ENCODE measurements at regions not wholly inside any gene's neighbourhood (a gene's known extent, or its start where the extent isn't known, plus 50 kb on each side); places are given as distances from the start of the nearest gene placed in this dataset.

DNA sequence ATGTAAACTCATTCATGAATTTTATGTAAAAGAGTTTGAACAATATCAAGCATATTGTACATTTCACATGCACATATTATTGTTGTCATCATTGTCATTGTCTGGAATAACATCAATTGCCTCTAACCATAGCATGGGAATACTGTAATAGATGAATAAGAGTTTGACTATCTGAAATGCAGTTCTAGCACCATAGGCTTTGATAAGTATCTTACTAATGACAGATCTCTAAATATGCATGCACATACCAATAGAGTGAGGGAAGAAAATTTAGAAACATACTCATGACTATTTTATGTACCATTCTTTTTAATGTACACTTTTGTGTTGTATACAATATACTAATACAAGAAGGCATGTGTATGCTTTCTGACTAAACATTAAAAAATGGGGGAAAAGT is 161.6 kb upstream of the SPRY1 start:
- TF ChIP-seq, protein P1, sequence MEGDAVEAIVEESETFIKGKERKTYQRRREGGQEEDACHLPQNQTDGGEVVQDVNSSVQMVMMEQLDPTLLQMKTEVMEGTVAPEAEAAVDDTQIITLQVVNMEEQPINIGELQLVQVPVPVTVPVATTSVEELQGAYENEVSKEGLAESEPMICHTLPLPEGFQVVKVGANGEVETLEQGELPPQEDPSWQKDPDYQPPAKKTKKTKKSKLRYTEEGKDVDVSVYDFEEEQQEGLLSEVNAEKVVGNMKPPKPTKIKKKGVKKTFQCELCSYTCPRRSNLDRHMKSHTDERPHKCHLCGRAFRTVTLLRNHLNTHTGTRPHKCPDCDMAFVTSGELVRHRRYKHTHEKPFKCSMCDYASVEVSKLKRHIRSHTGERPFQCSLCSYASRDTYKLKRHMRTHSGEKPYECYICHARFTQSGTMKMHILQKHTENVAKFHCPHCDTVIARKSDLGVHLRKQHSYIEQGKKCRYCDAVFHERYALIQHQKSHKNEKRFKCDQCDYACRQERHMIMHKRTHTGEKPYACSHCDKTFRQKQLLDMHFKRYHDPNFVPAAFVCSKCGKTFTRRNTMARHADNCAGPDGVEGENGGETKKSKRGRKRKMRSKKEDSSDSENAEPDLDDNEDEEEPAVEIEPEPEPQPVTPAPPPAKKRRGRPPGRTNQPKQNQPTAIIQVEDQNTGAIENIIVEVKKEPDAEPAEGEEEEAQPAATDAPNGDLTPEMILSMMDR (IDR thresholded peaks at IDR 0.05 in 2 of 3, conservative IDR thresholded peaks at IDR 0.05 in 1 of 3; ENCODE audit: control insufficient read depth in 2 of 3, extremely low read depth in 1 of 3, insufficient read depth in 1 of 3, low read depth in 3 of 3, low read length in 3 of 3): no peak
- TF ChIP-seq, protein P2, sequence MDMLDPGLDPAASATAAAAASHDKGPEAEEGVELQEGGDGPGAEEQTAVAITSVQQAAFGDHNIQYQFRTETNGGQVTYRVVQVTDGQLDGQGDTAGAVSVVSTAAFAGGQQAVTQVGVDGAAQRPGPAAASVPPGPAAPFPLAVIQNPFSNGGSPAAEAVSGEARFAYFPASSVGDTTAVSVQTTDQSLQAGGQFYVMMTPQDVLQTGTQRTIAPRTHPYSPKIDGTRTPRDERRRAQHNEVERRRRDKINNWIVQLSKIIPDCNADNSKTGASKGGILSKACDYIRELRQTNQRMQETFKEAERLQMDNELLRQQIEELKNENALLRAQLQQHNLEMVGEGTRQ (IDR thresholded peaks at IDR 0.05; ENCODE audit: borderline replicate concordance, low read depth, low read length): no peak
